Adrenal gland (tissue), 5 donors: ENCODE measurements at regions not wholly inside any gene's neighbourhood (a gene's known extent, or its start where the extent isn't known, plus 50 kb on each side); places are given as distances from the start of the nearest gene placed in this dataset.
"Not testable (repeated sequence)": the region's sequence is repeated elsewhere in the genome, so short reads cannot be mapped to it uniquely, and the experiment has no call there.

Source experiments
- POLR2A ChIP-seq, 2 donors: fragments of 450-650 bp; IDR thresholded peaks; one replicate each; pipeline ENCODE4 v1.6.1; 2017; ENCODE audit warnings: antibody characterized with exemption in 2 of 2, mild to moderate bottlenecking in 2 of 2, moderate library complexity in 1 of 2
- TF ChIP-seq, protein P1 (sequence below), 6 experiments: fragments of 450-650 bp in 4 of 6; fragments of 200-600 bp in 2 of 6; sonication (generic) in 1 of 6; IDR thresholded peaks; 1 replicate in 5 of 6; 2 replicates in 1 of 6; pipeline versions ENCODE4 v1.5.1 to v1.8.0; 2016 to 2021; ENCODE audit warnings: antibody characterized with exemption in 6 of 6, mild to moderate bottlenecking in 2 of 6, moderate library complexity in 1 of 6
- donor health status: DM: no; HTN: no; CAD: no.

DNA sequence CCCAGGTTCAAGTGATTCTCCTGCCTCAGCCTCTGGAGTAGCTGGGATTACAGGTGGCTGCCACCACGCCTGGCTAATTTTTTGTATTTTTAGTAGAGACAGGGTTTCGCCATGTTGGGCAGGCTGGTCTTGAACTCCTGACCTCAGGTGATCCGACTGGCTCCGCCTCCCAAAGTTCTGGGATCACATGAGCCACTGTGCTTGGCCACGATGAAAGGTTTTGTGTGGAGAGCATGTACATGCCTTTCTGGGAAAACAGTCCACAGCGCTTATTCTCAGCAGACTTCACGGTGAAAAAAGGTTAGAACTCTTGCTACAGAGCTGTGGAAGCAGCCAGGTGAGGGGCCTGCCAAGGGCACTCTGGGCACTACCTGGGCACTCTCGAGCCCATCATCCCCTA is 85.0 kb upstream of the OR4F16 start:
- TF ChIP-seq, protein P1, sequence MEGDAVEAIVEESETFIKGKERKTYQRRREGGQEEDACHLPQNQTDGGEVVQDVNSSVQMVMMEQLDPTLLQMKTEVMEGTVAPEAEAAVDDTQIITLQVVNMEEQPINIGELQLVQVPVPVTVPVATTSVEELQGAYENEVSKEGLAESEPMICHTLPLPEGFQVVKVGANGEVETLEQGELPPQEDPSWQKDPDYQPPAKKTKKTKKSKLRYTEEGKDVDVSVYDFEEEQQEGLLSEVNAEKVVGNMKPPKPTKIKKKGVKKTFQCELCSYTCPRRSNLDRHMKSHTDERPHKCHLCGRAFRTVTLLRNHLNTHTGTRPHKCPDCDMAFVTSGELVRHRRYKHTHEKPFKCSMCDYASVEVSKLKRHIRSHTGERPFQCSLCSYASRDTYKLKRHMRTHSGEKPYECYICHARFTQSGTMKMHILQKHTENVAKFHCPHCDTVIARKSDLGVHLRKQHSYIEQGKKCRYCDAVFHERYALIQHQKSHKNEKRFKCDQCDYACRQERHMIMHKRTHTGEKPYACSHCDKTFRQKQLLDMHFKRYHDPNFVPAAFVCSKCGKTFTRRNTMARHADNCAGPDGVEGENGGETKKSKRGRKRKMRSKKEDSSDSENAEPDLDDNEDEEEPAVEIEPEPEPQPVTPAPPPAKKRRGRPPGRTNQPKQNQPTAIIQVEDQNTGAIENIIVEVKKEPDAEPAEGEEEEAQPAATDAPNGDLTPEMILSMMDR (IDR thresholded peaks at IDR 0.05): not testable (repeated sequence)
- not testable (repeated sequence) for TF ChIP-seq POLR2A (IDR thresholded peaks at IDR 0.05)
